ENCODE measurements at regions not wholly inside any gene's neighbourhood (a gene's known extent, or its start where the extent isn't known, plus 50 kb on each side); places are given as distances from the start of the nearest gene placed in this dataset.

- CTCF ChIA-PET, result no interaction called here
- WGBS (ENCODE audit: insufficient coverage), result 50% methylated on average over 2 of the region's 2 CpGs
- H3K4me1 Mint-ChIP-seq, result peaks cover 8% of the 10 kb centered on the region
- H3K4me3 Mint-ChIP-seq, result no peak overlapping the region
- Histone ChIP-seq H3K4me1 (ENCODE audit: control insufficient read depth in 2 of 2, insufficient read depth in 2 of 2, low read length in 2 of 2) (peaks cover 4 to 6% of the 10 kb centered on the region in 2 donors), H3K27ac (ENCODE audit: low read length in 2 of 2) (no peak overlapping the region), H3K9me3 (ENCODE audit: control extremely low read depth in 1 of 3, control insufficient read depth in 2 of 3, insufficient read depth in 1 of 3, low read length in 2 of 3) (no peaks in the 10 kb centered on the region), H4K20me1 (ENCODE audit: control insufficient read depth, insufficient read depth, low read length, poor library complexity, severe bottlenecking) (no peaks in the 10 kb centered on the region), H3K4me2 (replicated peaks; ENCODE audit: low read depth, low read length, poor library complexity, severe bottlenecking) (no peak overlapping the region), H3K27me3 (replicated peaks in 1 of 4; ENCODE audit: control extremely low read depth in 1 of 4, control insufficient read depth in 3 of 4, insufficient read depth in 4 of 4, low read length in 3 of 4) (peaks cover 0 to 30% (median 1%) of the 10 kb centered on the region in 4 experiments), H2AFZ (ENCODE audit: insufficient read depth, low read depth, low read length, poor library complexity, severe bottlenecking) (no peak overlapping the region), H3K4me3 (ENCODE audit: control extremely low read depth in 1 of 5, extremely low read depth in 1 of 5, insufficient read depth in 1 of 5, low read depth in 2 of 5, low read length in 4 of 5) (no peak overlapping the region), H3K9ac (ENCODE audit: low read length) (no peak overlapping the region), H3K79me2 (ENCODE audit: control insufficient read depth, insufficient read depth, low read length) (no peaks in the 10 kb centered on the region), H3K36me3 (replicated peaks in 1 of 2; ENCODE audit: control extremely low read depth in 1 of 2, control insufficient read depth in 1 of 2, extremely low read depth in 1 of 2, insufficient read depth in 2 of 2, low read length in 1 of 2) (no peaks in the 10 kb centered on the region)
- no peak overlapping the region for H3K27ac Mint-ChIP-seq
- TF ChIP-seq EZH2 (IDR thresholded peaks at IDR 0.05; ENCODE audit: borderline replicate concordance, insufficient read depth, low read depth, low read length, poor library complexity, severe bottlenecking), result no peak
- intact Hi-C loops (cut with micrococcal nuclease), result no loop called here
- POLR2A ChIA-PET, result no interaction called here
- no peak for ATAC-seq (ENCODE audit: low read depth)
- no peaks in the 10 kb centered on the region for H3K9me3 Mint-ChIP-seq (ENCODE audit: insufficient read depth)
- DNase-seq, result no peak
- H3K27me3 Mint-ChIP-seq, result peaks cover 20% of the 10 kb centered on the region
These were observed 95.5 kb downstream of the RRM1 start for GRCh38 chr11:4190098-4190497.

All from B cell (primary cell).